ENCODE measurements at regions not wholly inside any gene's neighbourhood (a gene's known extent, or its start where the extent isn't known, plus 50 kb on each side); places are given as distances from the start of the nearest gene placed in this dataset.

DNA sequence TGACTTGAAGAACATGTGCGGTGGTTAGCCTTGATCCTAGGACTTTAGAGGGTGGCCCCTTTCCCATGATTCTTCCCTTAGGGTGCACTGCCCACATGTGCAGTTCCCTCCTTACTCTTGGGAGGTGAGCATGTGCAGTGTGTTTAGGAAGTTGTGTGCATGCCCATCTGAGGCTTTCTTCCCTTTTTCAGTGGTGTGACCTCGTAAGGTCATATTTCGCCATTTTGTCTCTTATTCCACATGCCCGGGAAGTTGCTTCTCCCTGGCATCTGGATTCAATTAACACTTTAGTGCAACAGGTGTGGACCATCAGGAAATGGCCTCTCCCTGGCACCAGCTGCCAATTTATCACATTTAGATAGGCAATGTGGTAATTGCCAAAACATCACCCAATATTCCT, 380.6 kb upstream of the VSTM2A start:
- TF ChIP-seq, protein P1, sequence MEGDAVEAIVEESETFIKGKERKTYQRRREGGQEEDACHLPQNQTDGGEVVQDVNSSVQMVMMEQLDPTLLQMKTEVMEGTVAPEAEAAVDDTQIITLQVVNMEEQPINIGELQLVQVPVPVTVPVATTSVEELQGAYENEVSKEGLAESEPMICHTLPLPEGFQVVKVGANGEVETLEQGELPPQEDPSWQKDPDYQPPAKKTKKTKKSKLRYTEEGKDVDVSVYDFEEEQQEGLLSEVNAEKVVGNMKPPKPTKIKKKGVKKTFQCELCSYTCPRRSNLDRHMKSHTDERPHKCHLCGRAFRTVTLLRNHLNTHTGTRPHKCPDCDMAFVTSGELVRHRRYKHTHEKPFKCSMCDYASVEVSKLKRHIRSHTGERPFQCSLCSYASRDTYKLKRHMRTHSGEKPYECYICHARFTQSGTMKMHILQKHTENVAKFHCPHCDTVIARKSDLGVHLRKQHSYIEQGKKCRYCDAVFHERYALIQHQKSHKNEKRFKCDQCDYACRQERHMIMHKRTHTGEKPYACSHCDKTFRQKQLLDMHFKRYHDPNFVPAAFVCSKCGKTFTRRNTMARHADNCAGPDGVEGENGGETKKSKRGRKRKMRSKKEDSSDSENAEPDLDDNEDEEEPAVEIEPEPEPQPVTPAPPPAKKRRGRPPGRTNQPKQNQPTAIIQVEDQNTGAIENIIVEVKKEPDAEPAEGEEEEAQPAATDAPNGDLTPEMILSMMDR (IDR thresholded peaks at IDR 0.05; ENCODE audit: low read length), result no peak
- TF ChIP-seq EZH2 (IDR thresholded peaks at IDR 0.05; ENCODE audit: borderline replicate concordance, low read length), result no peak
